CD14-positive monocyte (primary cell): ENCODE measurements at regions not wholly inside any gene's neighbourhood (a gene's known extent, or its start where the extent isn't known, plus 50 kb on each side); places are given as distances from the start of the nearest gene placed in this dataset.

Experiments used
- DNase-seq, 3 donors: peaks; one replicate each; pipeline ENCODE4 v3.0.0-alpha.2; 2011 to 2022
- H2AFZ ChIP-seq: 2 replicates; pipeline ENCODE4 v1.6.0; 2012; ENCODE audit warnings: mild to moderate bottlenecking, low read depth, low read length, inconsistent platforms; ENCODE audit not compliant: insufficient read depth, poor library complexity, severe bottlenecking
- H3K27ac ChIP-seq, 2 donors: 1 replicate in 1 of 2; 2 replicates in 1 of 2; pipeline ENCODE4 v1.5.1; 2012 to 2013; ENCODE audit warnings: low read length in 2 of 2, control low read depth in 1 of 2, inconsistent platforms in 1 of 2, low read depth in 1 of 2, mild to moderate bottlenecking in 1 of 2
- H3K27me3 ChIP-seq, 2 donors: one replicate each; pipeline versions ENCODE4 v1.6.0 to v1.6.1; 2011 to 2013; ENCODE audit warnings: low read length in 2 of 2; ENCODE audit not compliant: control insufficient read depth in 2 of 2, insufficient read depth in 2 of 2
- H3K36me3 ChIP-seq, 2 donors: replicated peaks in 1 of 2; 1 replicate in 1 of 2; 2 replicates in 1 of 2; pipeline versions ENCODE4 v1.5.1 to v1.6.1; 2012 to 2013; ENCODE audit warnings: low read length in 2 of 2, control low read depth in 1 of 2, inconsistent platforms in 1 of 2, mild to moderate bottlenecking in 1 of 2; ENCODE audit not compliant: insufficient read depth in 2 of 2, control insufficient read depth in 1 of 2
- H3K4me1 ChIP-seq, 2 donors: 1 replicate in 1 of 2; 2 replicates in 1 of 2; pipeline versions ENCODE4 v1.5.1 to v1.6.1; 2012 to 2013; ENCODE audit warnings: low read length in 2 of 2, control low read depth in 1 of 2, inconsistent platforms in 1 of 2, mild to moderate bottlenecking in 1 of 2, moderate library complexity in 1 of 2; ENCODE audit not compliant: insufficient read depth in 2 of 2, control insufficient read depth in 1 of 2
- H3K4me2 ChIP-seq: replicated peaks from 2 replicates; pipeline ENCODE3; 2012; ENCODE audit warnings: low read length, moderate library complexity, mild to moderate bottlenecking; ENCODE audit not compliant: poor library complexity, severe bottlenecking; ENCODE audit errors: extremely low read depth
- H3K4me3 ChIP-seq, 3 experiments: fragments of 200-600 bp in 1 of 3; sonication (generic) in 1 of 3; replicated peaks in 1 of 3; 1 replicate in 2 of 3; 2 replicates in 1 of 3; pipeline ENCODE4 v1.5.1; 2011 to 2013; ENCODE audit warnings: low read length in 3 of 3, mild to moderate bottlenecking in 3 of 3, control low read depth in 2 of 3, low read depth in 2 of 3, inconsistent platforms in 1 of 3, moderate library complexity in 1 of 3
- H3K79me2 ChIP-seq: 2 replicates; pipeline ENCODE4 v1.6.0; 2012; ENCODE audit warnings: mild to moderate bottlenecking, control low read depth, inconsistent platforms, low read length, moderate library complexity; ENCODE audit not compliant: insufficient read depth
- H3K9ac ChIP-seq: 2 replicates; pipeline ENCODE4 v1.6.0; 2017; ENCODE audit warnings: low read length, mild to moderate bottlenecking; ENCODE audit not compliant: insufficient read depth, poor library complexity, severe bottlenecking
- H3K9me3 ChIP-seq, 2 donors: replicated peaks in 1 of 2; 1 replicate in 1 of 2; 2 replicates in 1 of 2; pipeline versions ENCODE4 v1.5.1 to v1.6.1; 2012 to 2013; ENCODE audit warnings: low read length in 2 of 2, control low read depth in 1 of 2; ENCODE audit not compliant: control insufficient read depth in 1 of 2, insufficient read depth in 1 of 2
- H4K20me1 ChIP-seq: 2 replicates; pipeline ENCODE4 v1.6.0; 2012; ENCODE audit warnings: mild to moderate bottlenecking, low read length, control low read depth, moderate library complexity; ENCODE audit not compliant: insufficient read depth
- H3K27ac Mint-ChIP-seq, 7 donors: one replicate each; pipeline ENCODE4 v1.8.0; 2020; ENCODE audit warnings: mild to moderate bottlenecking in 7 of 7, mixed read lengths in 7 of 7, moderate library complexity in 6 of 7, inconsistent platforms in 2 of 7
- H3K27me3 Mint-ChIP-seq, 3 donors: one replicate each; pipeline ENCODE4 v1.8.0; 2021 to 2022; ENCODE audit warnings: low read depth in 3 of 3, mild to moderate bottlenecking in 3 of 3, mixed read lengths in 3 of 3, moderate library complexity in 3 of 3, inconsistent platforms in 1 of 3
- H3K36me3 Mint-ChIP-seq, 2 donors: one replicate each; pipeline ENCODE4 v1.8.0; 2020; ENCODE audit warnings: mixed read lengths in 2 of 2, inconsistent platforms in 1 of 2, mild to moderate bottlenecking in 1 of 2
- H3K4me1 Mint-ChIP-seq: one replicate; pipeline ENCODE4 v1.8.0; 2020; ENCODE audit warnings: mild to moderate bottlenecking, mixed read lengths
- H3K4me3 Mint-ChIP-seq, 2 donors: one replicate each; pipeline ENCODE4 v1.8.0; 2020; ENCODE audit warnings: mild to moderate bottlenecking in 2 of 2, mixed read lengths in 2 of 2, moderate library complexity in 1 of 2
- H3K9me3 Mint-ChIP-seq, 7 donors: one replicate each; pipeline ENCODE4 v1.8.0; 2020 to 2022; ENCODE audit warnings: mixed read lengths in 7 of 7, mild to moderate bottlenecking in 6 of 7, moderate library complexity in 6 of 7, inconsistent platforms in 2 of 7
- CTCF ChIP-seq: fragments of 200-600 bp; IDR thresholded peaks from one replicate; pipeline ENCODE4 v1.8.0; 2022; ENCODE audit warnings: antibody characterized with exemption, mild to moderate bottlenecking
- WGBS: methylation state at CpG from one replicate; pipeline ENCODE4 v1.1.5; 2013; ENCODE audit warnings: missing lambda C conversion rate; ENCODE audit not compliant: insufficient coverage; 5-methylcytosine and 5-hydroxymethylcytosine counted together
- intact Hi-C, 2 donors: fragments of 100-400 bp; cut with micrococcal nuclease; formaldehyde crosslinking; loops; one replicate each; pipeline versions ENCODE4 v1.15.0 to v1.15.1; 2023

GRCh38 chr1:239025997-239026694 is 360.2 kb upstream of the CHRM3 start:
- no peaks in the 10 kb centered on the region for H3K27me3 Mint-ChIP-seq
- intact Hi-C loops, result no loop called here
- no peaks in the 10 kb centered on the region for H3K36me3 Mint-ChIP-seq
- H3K27ac Mint-ChIP-seq, result no peak overlapping the region
- no peak overlapping the region for H3K4me3 Mint-ChIP-seq
- H2AFZ ChIP-seq, result no peak overlapping the region
- peaks cover 0 to 8% (median 4%) of the 10 kb centered on the region in 7 donors for H3K9me3 Mint-ChIP-seq
- H3K27ac ChIP-seq, result no peak overlapping the region
- WGBS, result 100% methylated on average over 1 of the region's 7 CpGs
- no peak overlapping the region for H3K4me2 ChIP-seq
- H3K36me3 ChIP-seq, result no peaks in the 10 kb centered on the region
- peaks cover 6% of the 10 kb centered on the region for H3K4me1 Mint-ChIP-seq
- H3K4me1 ChIP-seq, result no peaks in the 10 kb centered on the region
- DNase-seq, result no peak
- TF ChIP-seq CTCF, result no peak
- no peaks in the 10 kb centered on the region for H3K27me3 ChIP-seq
- H3K4me3 ChIP-seq, result no peak overlapping the region
- H3K79me2 ChIP-seq, result no peaks in the 10 kb centered on the region
- H3K9me3 ChIP-seq, result peaks cover 0 to 11% of the 10 kb centered on the region in 2 donors
- H4K20me1 ChIP-seq, result no peaks in the 10 kb centered on the region
- no peak overlapping the region for H3K9ac ChIP-seq

GRCh38 chr1:239025223-239025622 is 361.1 kb upstream of the CHRM3 start:
- DNase-seq, result peak in 2 of 3 donors; percentile 1 to 10
- Histone ChIP-seq H3K4me2 (no peak overlapping the region), H2AFZ (no peak overlapping the region), H3K27me3 (no peaks in the 10 kb centered on the region), H3K4me3 (no peak overlapping the region), H3K4me1 (no peaks in the 10 kb centered on the region), H3K79me2 (no peaks in the 10 kb centered on the region), H3K27ac (no peak overlapping the region), H3K36me3 (no peaks in the 10 kb centered on the region), H3K9me3 (peaks cover 0 to 11% of the 10 kb centered on the region in 2 donors), H4K20me1 (no peaks in the 10 kb centered on the region), H3K9ac (no peak overlapping the region)
- H3K27ac Mint-ChIP-seq, result no peak overlapping the region
- intact Hi-C loops, result no loop called here
- H3K9me3 Mint-ChIP-seq, result peaks cover 0 to 8% (median 4%) of the 10 kb centered on the region in 7 donors
- H3K36me3 Mint-ChIP-seq, result no peaks in the 10 kb centered on the region
- H3K27me3 Mint-ChIP-seq, result no peaks in the 10 kb centered on the region
- WGBS, result 54% methylated on average over 7 of the region's 7 CpGs
- H3K4me1 Mint-ChIP-seq, result peaks cover 6% of the 10 kb centered on the region
- H3K4me3 Mint-ChIP-seq, result no peak overlapping the region
- TF ChIP-seq CTCF, result no peak
